ENCODE measurements at regions not wholly inside any gene's neighbourhood (a gene's known extent, or its start where the extent isn't known, plus 50 kb on each side); places are given as distances from the start of the nearest gene placed in this dataset.
A peak's percentile ranks its signal among the peaks of the same experiment; 100 is the strongest.

GRCh38 chr2:209236377-209236776, 187.5 kb upstream of the MAP2 start:
- Histone ChIP-seq H3K9me3 (ENCODE audit: control insufficient read depth, insufficient read depth, low read depth, low read length) (no peaks in the 10 kb centered on the region), H3K27me3 (ENCODE audit: control insufficient read depth, insufficient read depth, low read length) (no peaks in the 10 kb centered on the region), H3K4me1 (ENCODE audit: control insufficient read depth, insufficient read depth, low read length) (no peaks in the 10 kb centered on the region), H3K4me3 (ENCODE audit: low read depth in 2 of 2, low read length in 2 of 2) (no peak overlapping the region), H3K36me3 (ENCODE audit: control insufficient read depth, insufficient read depth, low read length) (no peaks in the 10 kb centered on the region), H3K27ac (ENCODE audit: low read length) (no peak overlapping the region)
- POLR2A ChIA-PET: no interaction called here
- CTCF ChIA-PET: no interaction called here
- no TSS peak for BruUV-seq (replicated peaks)
- intact Hi-C loops (cut with micrococcal nuclease; ENCODE audit: unreplicated experiment) (no loop called here), in situ Hi-C loops (cut with HindIII; ENCODE audit: low pct_unique_long_range_greater_than_20kb, low sequenced_read_pairs) (no loop called here)
- TF ChIP-seq REST (IDR thresholded peaks at IDR 0.05; ENCODE audit: insufficient read depth in 1 of 2, low read depth in 2 of 2, low read length in 1 of 2): peak; percentile 44 to 64; a peak in 2 of 4 replicates
- no peak for TF ChIP-seq POLR2AphosphoS5 (IDR thresholded peaks at IDR 0.05; ENCODE audit: low read depth, low read length)
- DNase-seq (ENCODE audit: low read depth, low spot score) (no peak), ATAC-seq (no peak)

- ChIA-PET CTCF (no interaction called here), POLR2A (no interaction called here)
- ATAC-seq (no peak), DNase-seq (ENCODE audit: low read depth, low spot score) (no peak)
- Histone ChIP-seq H3K27ac (ENCODE audit: low read length) (no peak overlapping the region), H3K4me3 (ENCODE audit: low read depth in 2 of 2, low read length in 2 of 2) (no peak overlapping the region), H3K36me3 (ENCODE audit: control insufficient read depth, insufficient read depth, low read length) (no peaks in the 10 kb centered on the region), H3K27me3 (ENCODE audit: control insufficient read depth, insufficient read depth, low read length) (no peaks in the 10 kb centered on the region), H3K9me3 (ENCODE audit: control insufficient read depth, insufficient read depth, low read depth, low read length) (no peaks in the 10 kb centered on the region), H3K4me1 (ENCODE audit: control insufficient read depth, insufficient read depth, low read length) (no peaks in the 10 kb centered on the region)
- in situ Hi-C loops (cut with HindIII; ENCODE audit: low pct_unique_long_range_greater_than_20kb, low sequenced_read_pairs): no loop called here
- intact Hi-C loops (cut with micrococcal nuclease; ENCODE audit: unreplicated experiment): no loop called here
- no TSS peak for BruUV-seq (replicated peaks)
- no peak for TF ChIP-seq REST (IDR thresholded peaks at IDR 0.05; ENCODE audit: insufficient read depth in 1 of 2, low read depth in 2 of 2, low read length in 1 of 2)
- TF ChIP-seq TCF7L2 (IDR thresholded peaks at IDR 0.05; ENCODE audit: low read depth, low read length): no peak
- TF ChIP-seq CTCF (IDR thresholded peaks at IDR 0.05): no peak
- no peak for TF ChIP-seq SIN3A (IDR thresholded peaks at IDR 0.05; ENCODE audit: borderline replicate concordance, insufficient read depth, low read depth, low read length)
- TF ChIP-seq POLR2AphosphoS5 (IDR thresholded peaks at IDR 0.05; ENCODE audit: low read depth, low read length): no peak
Observed at GRCh38 chr2:209238765-209239584, 184.9 kb upstream of the MAP2 start.
